ENCODE measurements at regions not wholly inside any gene's neighbourhood (a gene's known extent, or its start where the extent isn't known, plus 50 kb on each side); places are given as distances from the start of the nearest gene placed in this dataset.
"Not testable (repeated sequence)": the region's sequence is repeated elsewhere in the genome, so short reads cannot be mapped to it uniquely, and the experiment has no call there.

GRCh38 chr5:77861576-77861975 lies 85.4 kb upstream of the TBCA start:
- no peaks in the 10 kb centered on the region for H4K20me1 ChIP-seq (ENCODE audit: insufficient read depth, low read length)
- TF ChIP-seq, protein P1, sequence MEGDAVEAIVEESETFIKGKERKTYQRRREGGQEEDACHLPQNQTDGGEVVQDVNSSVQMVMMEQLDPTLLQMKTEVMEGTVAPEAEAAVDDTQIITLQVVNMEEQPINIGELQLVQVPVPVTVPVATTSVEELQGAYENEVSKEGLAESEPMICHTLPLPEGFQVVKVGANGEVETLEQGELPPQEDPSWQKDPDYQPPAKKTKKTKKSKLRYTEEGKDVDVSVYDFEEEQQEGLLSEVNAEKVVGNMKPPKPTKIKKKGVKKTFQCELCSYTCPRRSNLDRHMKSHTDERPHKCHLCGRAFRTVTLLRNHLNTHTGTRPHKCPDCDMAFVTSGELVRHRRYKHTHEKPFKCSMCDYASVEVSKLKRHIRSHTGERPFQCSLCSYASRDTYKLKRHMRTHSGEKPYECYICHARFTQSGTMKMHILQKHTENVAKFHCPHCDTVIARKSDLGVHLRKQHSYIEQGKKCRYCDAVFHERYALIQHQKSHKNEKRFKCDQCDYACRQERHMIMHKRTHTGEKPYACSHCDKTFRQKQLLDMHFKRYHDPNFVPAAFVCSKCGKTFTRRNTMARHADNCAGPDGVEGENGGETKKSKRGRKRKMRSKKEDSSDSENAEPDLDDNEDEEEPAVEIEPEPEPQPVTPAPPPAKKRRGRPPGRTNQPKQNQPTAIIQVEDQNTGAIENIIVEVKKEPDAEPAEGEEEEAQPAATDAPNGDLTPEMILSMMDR (conservative IDR thresholded peaks at IDR 0.05; ENCODE audit: low read length): no peak
- no peak for TF ChIP-seq EZH2phosphoT487 (IDR thresholded peaks at IDR 0.05; ENCODE audit: borderline replicate concordance, low read depth, low read length)
- BruUV-seq (replicated peaks): no TSS peak
- ChIA-PET CTCF (ENCODE audit: unreplicated experiment) (no interaction called here), POLR2A (no interaction called here)
- no peak overlapping the region for H2AFZ ChIP-seq (ENCODE audit: low read length)
- H3K9me2 ChIP-seq (ENCODE audit: insufficient read depth, low read length): no peaks in the 10 kb centered on the region
- no peaks in the 10 kb centered on the region for H3K9me3 ChIP-seq (ENCODE audit: low read length)
- H3K4me1 ChIP-seq (ENCODE audit: insufficient read depth, low read length, poor library complexity, severe bottlenecking): no peaks in the 10 kb centered on the region
- intact Hi-C loops (cut with micrococcal nuclease; ENCODE audit: unreplicated experiment): no loop called here
- H3K79me2 ChIP-seq (ENCODE audit: insufficient read depth, low read depth, low read length): no peaks in the 10 kb centered on the region
- H3K4me3 ChIP-seq (ENCODE audit: low read depth, low read length, poor library complexity, severe bottlenecking): no peak overlapping the region
- no peaks in the 10 kb centered on the region for H3K36me3 ChIP-seq (ENCODE audit: insufficient read depth, low read length)
- H3K4me2 ChIP-seq (ENCODE audit: low read length): no peak overlapping the region
- H3K27ac ChIP-seq (ENCODE audit: low read depth, low read length, poor library complexity, severe bottlenecking): no peak overlapping the region
- DNase-seq (ENCODE audit: low spot score): no peak

- H4K20me1 ChIP-seq (ENCODE audit: insufficient read depth, low read length): no peaks in the 10 kb centered on the region
- TF ChIP-seq, protein P1 (conservative IDR thresholded peaks at IDR 0.05; ENCODE audit: low read length): no peak
- no peak overlapping the region for H3K27ac ChIP-seq (ENCODE audit: low read depth, low read length, poor library complexity, severe bottlenecking)
- BruUV-seq (replicated peaks): no TSS peak
- intact Hi-C loops (cut with micrococcal nuclease; ENCODE audit: unreplicated experiment): no loop called here
- H3K9me2 ChIP-seq (ENCODE audit: insufficient read depth, low read length): no peaks in the 10 kb centered on the region
- H3K4me3 ChIP-seq (ENCODE audit: low read depth, low read length, poor library complexity, severe bottlenecking): no peak overlapping the region
- H3K9me3 ChIP-seq (ENCODE audit: low read length): no peaks in the 10 kb centered on the region
- no peak overlapping the region for H3K4me2 ChIP-seq (ENCODE audit: low read length)
- DNase-seq (ENCODE audit: low spot score): no peak
- H3K79me2 ChIP-seq (ENCODE audit: insufficient read depth, low read depth, low read length): no peaks in the 10 kb centered on the region
- ChIA-PET CTCF (ENCODE audit: unreplicated experiment) (no interaction called here), POLR2A (no interaction called here)
- H3K36me3 ChIP-seq (ENCODE audit: insufficient read depth, low read length): no peaks in the 10 kb centered on the region
- H2AFZ ChIP-seq (ENCODE audit: low read length): no peak overlapping the region
- H3K4me1 ChIP-seq (ENCODE audit: insufficient read depth, low read length, poor library complexity, severe bottlenecking): no peaks in the 10 kb centered on the region
Observed at GRCh38 chr5:77859306-77859705, 83.2 kb upstream of the TBCA start.

DNA sequence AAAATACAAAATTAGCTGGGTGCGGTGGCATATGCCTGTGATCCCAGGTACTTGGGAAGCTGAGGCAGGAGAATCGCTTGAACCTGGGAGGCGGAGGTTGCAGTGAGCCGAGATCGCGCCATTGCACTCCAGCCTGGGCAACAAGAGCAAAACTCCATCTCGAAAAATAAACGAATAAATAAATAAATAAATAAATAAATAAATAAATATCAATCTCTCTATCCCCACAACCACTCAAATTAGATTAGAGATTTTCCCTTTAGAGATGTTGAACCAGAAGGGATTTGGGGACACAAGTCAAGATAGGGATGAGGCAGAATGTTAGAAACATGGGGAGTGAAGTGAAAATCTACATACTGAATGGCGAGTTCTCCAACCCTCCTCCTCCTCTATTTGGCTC lies 82.5 kb upstream of the TBCA start:
- H3K79me2 ChIP-seq (ENCODE audit: insufficient read depth, low read depth, low read length); H2AFZ ChIP-seq (ENCODE audit: low read length); H3K9me2 ChIP-seq (ENCODE audit: insufficient read depth, low read length); H4K20me1 ChIP-seq (ENCODE audit: insufficient read depth, low read length); CTCF ChIA-PET (ENCODE audit: unreplicated experiment); H3K4me1 ChIP-seq (ENCODE audit: insufficient read depth, low read length, poor library complexity, severe bottlenecking); H3K9me3 ChIP-seq (ENCODE audit: low read length); H3K4me3 ChIP-seq (ENCODE audit: low read depth, low read length, poor library complexity, severe bottlenecking); POLR2A ChIA-PET; H3K27ac ChIP-seq (ENCODE audit: low read depth, low read length, poor library complexity, severe bottlenecking); H3K36me3 ChIP-seq (ENCODE audit: insufficient read depth, low read length); DNase-seq (ENCODE audit: low spot score); BruUV-seq (replicated peaks); H3K4me2 ChIP-seq (ENCODE audit: low read length); intact Hi-C loops (cut with micrococcal nuclease; ENCODE audit: unreplicated experiment): not testable (repeated sequence)

Measured in OCI-LY7 (cell line).